H9 (cell line): ENCODE measurements at regions not wholly inside any gene's neighbourhood (a gene's known extent, or its start where the extent isn't known, plus 50 kb on each side); places are given as distances from the start of the nearest gene placed in this dataset.

Source experiments
- DNase-seq: peaks from one replicate; pipeline ENCODE4 v3.0.0-alpha.2; 2017
- H2AFZ ChIP-seq: one replicate; pipeline ENCODE4 v1.6.1; 2013; ENCODE audit warnings: mild to moderate bottlenecking, low read length, control low read depth, moderate library complexity
- H2AK5ac ChIP-seq: 2 replicates; pipeline ENCODE4 v1.6.1; 2013; ENCODE audit warnings: low read length, control low read depth, mixed read lengths; ENCODE audit not compliant: insufficient read length
- H2BK120ac ChIP-seq: one replicate; pipeline ENCODE4 v1.6.1; 2013; ENCODE audit warnings: low read depth, mild to moderate bottlenecking, low read length, control low read depth, inconsistent platforms; ENCODE audit not compliant: poor library complexity, severe bottlenecking
- H2BK12ac ChIP-seq: 2 replicates; pipeline ENCODE4 v1.6.1; 2013; ENCODE audit warnings: low read length, control low read depth, mixed read lengths, low read depth; ENCODE audit not compliant: insufficient read length
- H2BK15ac ChIP-seq: 2 replicates; pipeline ENCODE4 v1.6.1; 2013; ENCODE audit warnings: low read depth, low read length, control low read depth
- H2BK20ac ChIP-seq: one replicate; pipeline ENCODE4 v1.6.1; 2013; ENCODE audit warnings: low read depth, mild to moderate bottlenecking, low read length, control low read depth, inconsistent platforms; ENCODE audit not compliant: poor library complexity, severe bottlenecking
- H2BK5ac ChIP-seq: 2 replicates; pipeline ENCODE4 v1.6.1; 2013; ENCODE audit warnings: low read length, control low read depth, mixed read lengths; ENCODE audit not compliant: insufficient read length
- H3K14ac ChIP-seq: 2 replicates; pipeline ENCODE4 v1.6.1; 2013; ENCODE audit warnings: low read length, control low read depth; ENCODE audit not compliant: insufficient read depth
- H3K18ac ChIP-seq: 2 replicates; pipeline ENCODE4 v1.6.1; 2013; ENCODE audit warnings: low read depth, mild to moderate bottlenecking, mixed read lengths, low read length, control low read depth; ENCODE audit not compliant: insufficient read length
- H3K23ac ChIP-seq: 2 replicates; pipeline ENCODE4 v1.6.1; 2013; ENCODE audit warnings: low read length, control low read depth, mixed read lengths, low read depth; ENCODE audit not compliant: insufficient read length
- H3K23me2 ChIP-seq: 2 replicates; pipeline ENCODE4 v1.6.1; 2013; ENCODE audit warnings: low read depth, mild to moderate bottlenecking, mixed read lengths, low read length, control low read depth; ENCODE audit not compliant: insufficient read length, poor library complexity, severe bottlenecking
- H3K27ac ChIP-seq: 2 replicates; pipeline ENCODE4 v1.5.1; 2013; ENCODE audit warnings: low read length, control low read depth, mixed read lengths, low read depth; ENCODE audit not compliant: insufficient read length
- H3K27me3 ChIP-seq: 2 replicates; pipeline ENCODE4 v1.6.1; 2013; ENCODE audit warnings: low read length, control low read depth, inconsistent platforms; ENCODE audit not compliant: insufficient read depth
- H3K4ac ChIP-seq: 2 replicates; pipeline ENCODE4 v1.6.1; 2013; ENCODE audit warnings: low read depth, mild to moderate bottlenecking, control low read depth, inconsistent platforms, low read length, moderate library complexity
- H3K4me1 ChIP-seq: 2 replicates; pipeline ENCODE4 v1.6.1; 2013; ENCODE audit warnings: low read length, control low read depth, inconsistent platforms; ENCODE audit not compliant: insufficient read depth
- H3K4me2 ChIP-seq: 2 replicates; pipeline ENCODE4 v1.6.1; 2013; ENCODE audit warnings: low read length, control low read depth, mixed read lengths; ENCODE audit not compliant: insufficient read length, insufficient read depth
- H3K56ac ChIP-seq: 2 replicates; pipeline ENCODE4 v1.6.1; 2013; ENCODE audit warnings: low read depth, mild to moderate bottlenecking, mixed read lengths, low read length, control low read depth; ENCODE audit not compliant: insufficient read length
- H3K79me1 ChIP-seq: 2 replicates; pipeline ENCODE4 v1.6.1; 2013; ENCODE audit warnings: low read depth, mild to moderate bottlenecking, moderate library complexity, low read length, control low read depth, inconsistent platforms; ENCODE audit not compliant: insufficient read depth, poor library complexity, severe bottlenecking
- H3K79me2 ChIP-seq: 2 replicates; pipeline ENCODE4 v1.6.1; 2013; ENCODE audit warnings: low read length, control low read depth, inconsistent platforms; ENCODE audit not compliant: insufficient read depth
- H3K9ac ChIP-seq: 2 replicates; pipeline ENCODE4 v1.6.1; 2013; ENCODE audit warnings: low read length, control low read depth, mixed read lengths; ENCODE audit not compliant: insufficient read length; ENCODE audit errors: extremely low read depth
- H3K9me3 ChIP-seq: one replicate; pipeline ENCODE4 v1.6.1; 2013; ENCODE audit warnings: low read depth, low read length, inconsistent platforms; ENCODE audit not compliant: control insufficient read depth
- H3T11ph ChIP-seq: one replicate; pipeline ENCODE4 v1.6.1; 2013; ENCODE audit warnings: mild to moderate bottlenecking, low read length, control low read depth, inconsistent platforms
- H4K20me1 ChIP-seq: one replicate; pipeline ENCODE4 v1.6.1; 2013; ENCODE audit not compliant: control insufficient read depth, insufficient read length, insufficient read depth
- H4K5ac ChIP-seq: 2 replicates; pipeline ENCODE4 v1.6.1; 2013; ENCODE audit warnings: low read depth, mild to moderate bottlenecking, mixed read lengths, low read length, control low read depth; ENCODE audit not compliant: insufficient read length
- H4K8ac ChIP-seq: replicated peaks from 2 replicates; pipeline ENCODE4 v1.6.1; 2013; ENCODE audit warnings: low read length, control low read depth, mixed read lengths, low read depth; ENCODE audit not compliant: insufficient read length
- H4K91ac ChIP-seq: 2 replicates; pipeline ENCODE4 v1.6.1; 2013; ENCODE audit warnings: low read depth, mild to moderate bottlenecking, moderate library complexity, mixed read lengths, low read length, control low read depth; ENCODE audit not compliant: insufficient read length
- H3K27ac Mint-ChIP-seq, 3 experiments: 2 replicates in 2 of 3; 3 replicates in 1 of 3; pipeline ENCODE4 v1.8.0; 2020 to 2021; ENCODE audit warnings: mixed read lengths in 3 of 3, mild to moderate bottlenecking in 1 of 3, moderate library complexity in 1 of 3
- H3K27me3 Mint-ChIP-seq: 2 replicates; pipeline ENCODE4 v1.8.0; 2021; ENCODE audit warnings: low read depth, mild to moderate bottlenecking, moderate library complexity, mixed read lengths
- H3K36me3 Mint-ChIP-seq, 3 experiments: 2 replicates in 2 of 3; 3 replicates in 1 of 3; pipeline ENCODE4 v1.8.0; 2020 to 2021; ENCODE audit warnings: low read depth in 3 of 3, mixed read lengths in 3 of 3; ENCODE audit not compliant: insufficient read depth in 1 of 3
- H3K4me1 Mint-ChIP-seq, 2 experiments: 2 replicates each; pipeline ENCODE4 v1.8.0; 2020; ENCODE audit warnings: mixed read lengths in 2 of 2
- H3K4me3 Mint-ChIP-seq, 2 experiments: 2 replicates in 1 of 2; 3 replicates in 1 of 2; pipeline ENCODE4 v1.8.0; 2020 to 2021; ENCODE audit warnings: mild to moderate bottlenecking in 2 of 2, mixed read lengths in 2 of 2, moderate library complexity in 1 of 2
- H3K9me3 Mint-ChIP-seq, 2 experiments: 2 replicates in 1 of 2; 3 replicates in 1 of 2; pipeline ENCODE4 v1.8.0; 2020; ENCODE audit warnings: mild to moderate bottlenecking in 2 of 2, mixed read lengths in 2 of 2, moderate library complexity in 1 of 2
- CTCF ChIP-seq: fragments of 200-600 bp; sonication (generic); conservative IDR thresholded peaks from 3 replicates; pipeline ENCODE4 v1.8.0; 2021; ENCODE audit warnings: antibody characterized with exemption, mild to moderate bottlenecking
- WGBS: extraction: QIAGEN DNeasy Blood & Tissue Kit; methylation state at CpG from one replicate; pipeline ENCODE4 v1.1.7; 2013; ENCODE audit warnings: missing lambda C conversion rate, low lambda C conversion rate, mixed read lengths; ENCODE audit not compliant: insufficient read length; ENCODE audit errors: extremely low coverage; 5-methylcytosine and 5-hydroxymethylcytosine counted together

DNA sequence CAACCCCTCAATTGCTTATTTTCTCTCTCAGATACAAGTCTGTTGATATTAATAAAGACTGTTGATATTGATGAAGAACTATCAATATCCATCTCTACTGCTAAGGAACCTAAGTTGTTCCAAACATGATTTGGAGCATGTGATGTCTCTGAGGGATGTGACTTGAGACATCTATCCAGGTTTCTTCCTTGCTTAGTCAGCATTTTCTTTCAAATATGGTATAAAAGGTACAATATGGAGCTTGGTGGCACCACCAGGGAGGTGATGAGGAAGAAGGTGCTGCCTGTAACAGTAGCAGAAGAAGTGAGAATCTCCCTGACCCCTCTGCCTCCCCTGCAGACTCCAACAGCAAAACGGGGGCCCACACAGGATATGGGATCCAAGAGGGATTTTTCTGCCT lies 329.0 kb downstream of the MAF start:
- Histone ChIP-seq H3K9ac (no peak overlapping the region), H3K23ac (no peak overlapping the region), H2BK5ac (no peak overlapping the region), H3K4me1 (peaks cover 5% of the 10 kb centered on the region; the same call in 1 of the 2 replicates), H4K91ac (no peak overlapping the region), H3K27me3 (no peaks in the 10 kb centered on the region), H2BK20ac (no peak overlapping the region), H3K27ac (no peak overlapping the region), H3T11ph (no peak overlapping the region), H3K18ac (no peak overlapping the region), H2AFZ (no peak overlapping the region), H3K79me2 (no peaks in the 10 kb centered on the region), H2BK15ac (no peak overlapping the region), H2AK5ac (no peak overlapping the region), H3K9me3 (no peaks in the 10 kb centered on the region), H2BK120ac (no peak overlapping the region), H4K8ac (no peak overlapping the region), H3K56ac (no peak overlapping the region), H3K14ac (no peak overlapping the region), H4K20me1 (no peaks in the 10 kb centered on the region), H2BK12ac (no peak overlapping the region), H3K79me1 (no peaks in the 10 kb centered on the region), H3K4me2 (no peak overlapping the region), H3K23me2 (no peaks in the 10 kb centered on the region), H3K4ac (no peak overlapping the region), H4K5ac (no peak overlapping the region)
- H3K36me3 Mint-ChIP-seq: no peaks in the 10 kb centered on the region
- no peak for TF ChIP-seq CTCF
- H3K9me3 Mint-ChIP-seq: 0 out of 5 replicates have a peak, but pooled peaks cover 0 to 2% of the 10 kb centered on the region in 2 experiments
- WGBS: no CpG with 5 or more reads among the region's 1 CpG
- peaks cover 6% of the 10 kb centered on the region for H3K27me3 Mint-ChIP-seq
- no peak overlapping the region for H3K4me3 Mint-ChIP-seq
- peaks cover 27 to 29% of the 10 kb centered on the region in 2 experiments for H3K4me1 Mint-ChIP-seq
- H3K27ac Mint-ChIP-seq: no peak overlapping the region
- DNase-seq: no peak
